HG03558 (cell line): ENCODE measurements at regions not wholly inside any gene's neighbourhood (a gene's known extent, or its start where the extent isn't known, plus 50 kb on each side); places are given as distances from the start of the nearest gene placed in this dataset.

Experiments
- ATAC-seq: cut with Tn5 transposase; IDR thresholded peaks from one replicate; pipeline ENCODE4 v1.9.1; 2021; ENCODE audit warnings: moderate number of reproducible peaks; ENCODE audit not compliant: unreplicated experiment; ENCODE audit errors: extremely low read depth

GRCh38 chr6:151699719-151700118, 107.8 kb upstream of the ESR1 start:
- no peak for ATAC-seq

GRCh38 chr6:151701911-151702562, 105.4 kb upstream of the ESR1 start:
- ATAC-seq = peak; percentile 70

- peak; percentile 9 for ATAC-seq
These were observed 104.4 kb upstream of the ESR1 start for GRCh38 chr6:151702851-151703658.

- no peak for ATAC-seq
These were observed 103.1 kb upstream of the ESR1 start for GRCh38 chr6:151704383-151704782.

DNA sequence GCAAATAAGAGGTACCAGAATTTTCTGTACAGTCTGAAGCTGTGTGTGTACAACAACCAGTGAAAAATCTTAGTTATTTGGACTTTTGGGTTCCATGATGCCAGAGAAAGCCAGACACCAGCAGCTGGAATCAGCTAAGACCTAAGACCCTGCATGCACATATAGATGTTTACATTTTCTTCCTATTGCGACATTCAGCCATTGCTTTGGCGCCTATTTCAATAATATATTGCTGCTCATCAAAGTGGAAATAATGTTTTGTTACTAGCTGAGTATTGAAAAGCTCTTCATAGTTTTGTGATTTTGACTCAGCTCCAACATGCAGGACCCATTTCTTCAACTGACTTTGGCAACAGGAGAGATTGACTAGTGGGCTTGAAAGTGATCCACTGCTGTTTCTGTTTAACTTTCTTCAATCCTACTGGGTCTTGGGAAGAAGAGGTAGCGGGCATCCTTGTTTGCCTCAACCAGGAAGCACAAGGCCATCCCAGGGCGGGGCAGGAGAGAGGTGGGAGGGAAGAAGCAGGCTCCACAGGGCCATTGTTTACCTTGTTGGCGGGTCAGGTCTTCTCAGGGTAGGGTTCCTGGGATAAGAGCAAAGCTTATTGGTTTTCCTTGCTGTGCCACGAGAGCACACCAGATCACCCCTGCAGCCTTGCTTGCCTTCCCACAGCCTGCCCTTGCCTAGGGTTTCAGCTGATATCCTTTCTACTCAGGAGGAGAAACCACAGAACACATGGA, 101.3 kb upstream of the ESR1 start:
- no peak for ATAC-seq

DNA sequence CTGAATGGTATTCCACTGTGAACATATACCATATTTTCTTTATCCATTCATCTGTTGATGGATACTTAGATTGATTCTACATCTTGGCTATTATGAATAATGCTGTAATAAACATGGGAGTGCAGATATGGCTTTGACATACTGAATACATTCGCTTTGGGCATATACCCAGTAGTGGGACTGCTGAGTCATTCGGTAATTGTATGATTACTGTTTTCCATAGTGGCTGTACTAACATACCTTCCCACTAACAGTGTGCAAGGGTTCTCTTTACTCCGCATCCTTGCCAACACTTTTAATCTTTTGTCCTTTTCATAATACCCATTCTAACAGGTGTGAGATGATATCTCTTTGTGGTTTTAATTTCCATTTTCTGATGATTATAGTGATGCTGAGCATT, 98.2 kb upstream of the ESR1 start:
- no peak for ATAC-seq

DNA sequence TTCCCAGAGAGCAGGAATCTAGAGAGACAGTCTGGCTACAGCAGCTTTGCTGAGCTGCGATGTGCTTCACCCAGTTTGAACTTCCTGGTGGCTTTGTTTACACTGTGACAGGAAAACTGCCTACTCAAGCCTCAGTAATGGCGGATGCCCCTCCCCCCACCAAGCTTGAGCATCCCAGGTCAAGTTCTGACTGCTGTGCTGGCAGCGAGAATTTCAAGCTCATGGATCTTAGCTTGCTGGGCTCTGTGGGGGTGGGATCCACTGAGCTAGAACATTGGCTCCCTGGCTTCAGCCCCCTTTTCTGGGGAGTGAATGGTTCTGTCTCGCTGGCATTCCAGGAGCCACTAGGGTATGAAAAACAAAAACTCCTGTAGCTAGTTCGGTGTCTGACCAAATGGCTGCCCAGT, 91.0 kb upstream of the ESR1 start:
- ATAC-seq = no peak

DNA sequence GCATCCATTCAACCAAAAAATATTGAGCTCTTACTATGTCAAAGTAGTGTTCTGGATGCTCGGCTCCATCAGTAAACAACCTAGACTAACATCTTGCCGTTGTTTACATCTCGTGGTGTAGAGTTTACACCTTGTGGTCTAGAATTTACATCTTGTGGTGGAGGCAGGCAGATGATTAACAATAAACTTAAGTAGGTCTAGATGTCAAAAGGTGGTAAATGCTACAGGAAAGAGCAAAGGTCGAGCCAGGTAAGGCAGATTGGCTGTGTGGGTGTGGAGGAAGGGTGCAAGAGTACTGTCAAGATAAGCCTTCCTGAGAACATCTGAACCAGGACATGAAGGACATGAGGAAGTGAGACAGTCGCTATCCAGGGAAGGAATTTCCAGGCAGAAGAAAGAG, 88.4 kb upstream of the ESR1 start:
- no peak for ATAC-seq

DNA sequence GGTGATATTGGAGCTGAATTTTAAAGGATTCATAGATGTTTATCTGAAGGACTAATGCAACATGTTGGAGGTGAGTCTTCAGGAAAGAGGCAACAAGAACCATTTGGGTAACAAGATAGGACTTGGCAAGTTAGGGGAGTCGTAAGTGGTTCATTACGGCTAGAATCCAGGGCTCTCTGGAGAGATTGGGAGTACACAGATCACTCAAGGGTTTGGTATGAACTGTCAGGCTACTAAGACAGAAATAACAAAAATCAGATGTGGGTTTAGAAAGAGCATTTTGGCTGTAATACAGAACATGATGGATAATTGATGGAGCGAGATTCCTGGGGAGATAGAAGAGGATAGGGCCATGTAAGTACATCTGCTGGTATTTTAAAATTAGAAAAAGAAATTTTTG, 86.3 kb upstream of the ESR1 start:
- no peak for ATAC-seq

DNA sequence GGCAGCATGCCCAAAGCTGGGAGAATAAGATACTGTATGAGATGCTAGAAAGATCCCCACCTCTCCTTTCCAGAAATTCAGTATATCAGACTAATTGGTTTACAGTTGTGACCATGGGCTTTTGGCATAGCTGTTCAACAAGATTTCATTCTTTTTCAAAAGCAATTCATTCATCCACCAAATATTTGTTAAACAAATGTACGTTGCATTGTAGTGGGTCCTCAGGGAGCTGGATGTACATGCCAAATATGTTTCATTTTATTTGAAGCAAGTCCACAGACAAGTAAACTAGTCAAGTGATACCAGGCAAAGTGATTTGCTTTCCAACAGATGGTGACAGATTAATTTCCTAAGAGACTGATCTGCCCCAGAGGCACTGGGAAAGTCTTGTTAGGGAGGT, 85.8 kb upstream of the ESR1 start:
- ATAC-seq = no peak

- ATAC-seq = no peak
These were observed 85.1 kb upstream of the ESR1 start for GRCh38 chr6:151722342-151722741.

DNA sequence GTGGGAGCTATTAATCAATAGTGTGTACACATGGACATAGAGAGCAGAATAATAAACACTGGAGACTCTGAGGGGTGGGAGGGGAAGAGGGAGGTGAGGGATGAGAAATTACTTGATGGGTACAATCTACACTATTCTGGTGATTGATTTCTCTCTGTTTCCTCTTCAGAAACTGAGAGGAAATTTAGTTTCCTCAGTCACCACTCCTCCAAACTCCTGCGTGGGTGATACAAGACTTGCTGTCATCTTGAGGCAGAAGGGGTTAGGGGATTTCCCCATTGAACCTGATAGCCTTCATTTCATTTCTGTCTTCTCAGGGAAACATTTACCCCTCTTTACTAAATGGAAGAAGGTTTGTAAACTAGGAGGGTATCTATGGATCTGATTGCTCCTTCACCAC, 84.3 kb upstream of the ESR1 start:
- ATAC-seq = peak; percentile 72

DNA sequence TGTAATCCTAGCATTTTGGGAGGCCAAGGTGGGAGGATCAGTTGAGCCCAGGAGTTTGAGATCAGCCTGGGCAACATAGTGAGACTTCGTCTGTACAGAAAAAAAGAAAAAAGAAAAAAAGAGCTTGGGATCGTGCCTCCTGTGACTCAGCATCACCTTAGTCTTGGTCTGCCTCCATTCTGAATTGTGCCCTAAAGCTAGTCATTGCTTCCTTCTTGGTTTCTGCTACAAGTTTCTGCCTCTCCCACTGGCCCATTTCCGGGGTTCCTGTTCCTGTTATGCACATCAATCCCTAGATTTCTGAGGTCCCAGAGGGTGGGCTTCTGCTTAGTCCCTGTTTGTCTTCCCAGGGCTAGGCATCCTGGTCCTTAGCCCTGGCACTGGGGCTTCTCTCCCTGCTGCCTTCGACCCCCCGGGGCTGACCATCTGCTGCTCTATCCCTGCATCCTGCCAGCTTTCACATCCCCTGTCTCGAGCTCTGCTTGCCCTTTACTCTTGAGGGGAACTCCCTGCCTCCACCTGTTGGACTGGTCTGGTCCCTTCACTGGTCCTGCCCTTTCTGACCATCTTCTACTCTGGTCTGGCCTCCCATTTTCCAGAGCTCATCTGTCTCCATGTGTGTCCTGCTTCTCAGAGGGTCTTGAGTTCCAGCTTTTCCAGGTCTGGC, 77.5 kb upstream of the ESR1 start:
- ATAC-seq = no peak

DNA sequence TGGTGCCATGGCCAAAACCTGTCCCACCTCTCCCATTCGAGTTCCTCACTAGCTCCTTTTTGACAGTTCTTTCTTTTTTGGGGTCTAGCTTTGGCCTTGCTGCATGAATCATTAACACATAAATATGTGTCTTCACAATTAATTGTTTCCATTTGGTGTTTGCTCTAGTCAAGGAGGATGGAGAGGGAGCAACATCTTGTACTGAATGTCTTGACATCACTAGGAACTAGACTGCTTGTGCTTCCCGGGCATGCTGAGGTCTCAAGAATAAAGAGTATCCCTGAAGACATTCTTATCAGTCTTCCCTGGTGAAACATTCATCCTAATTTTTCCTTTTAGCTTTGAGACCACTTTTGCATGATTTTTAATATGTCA, 77.0 kb upstream of the ESR1 start:
- no peak for ATAC-seq

- ATAC-seq = no peak
These were observed 76.2 kb upstream of the ESR1 start for GRCh38 chr6:151731313-151731712.

DNA sequence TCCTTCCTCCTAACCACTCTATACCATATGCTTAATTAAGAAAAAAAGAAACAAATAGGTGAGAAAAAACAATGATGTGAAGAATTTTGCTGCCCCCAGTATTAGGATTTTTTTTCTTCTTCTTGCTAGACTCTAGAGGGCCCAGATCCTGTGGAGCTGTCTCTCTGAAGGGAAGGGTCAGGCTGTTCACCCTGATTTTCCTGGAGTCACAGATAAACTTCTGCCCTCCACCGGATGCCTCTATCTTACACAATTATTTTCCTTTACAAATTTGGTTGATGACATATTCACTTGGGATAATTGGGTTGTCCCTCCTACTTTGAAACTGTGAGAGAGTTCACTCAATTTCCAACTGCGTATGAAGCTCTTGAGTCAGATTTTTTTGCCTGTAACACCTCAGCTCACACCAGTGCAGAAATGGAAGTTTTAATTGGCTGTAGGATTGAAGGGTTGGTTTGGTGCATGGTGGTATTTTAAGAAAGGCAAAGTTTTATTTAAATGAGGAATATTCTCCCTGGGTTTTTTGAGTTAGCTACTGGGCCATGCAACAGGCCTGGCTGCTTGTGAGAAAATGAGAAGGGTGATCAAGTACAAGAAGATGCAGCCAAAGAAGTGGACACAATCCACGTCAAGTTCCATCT, 73.7 kb upstream of the ESR1 start:
- no peak for ATAC-seq

DNA sequence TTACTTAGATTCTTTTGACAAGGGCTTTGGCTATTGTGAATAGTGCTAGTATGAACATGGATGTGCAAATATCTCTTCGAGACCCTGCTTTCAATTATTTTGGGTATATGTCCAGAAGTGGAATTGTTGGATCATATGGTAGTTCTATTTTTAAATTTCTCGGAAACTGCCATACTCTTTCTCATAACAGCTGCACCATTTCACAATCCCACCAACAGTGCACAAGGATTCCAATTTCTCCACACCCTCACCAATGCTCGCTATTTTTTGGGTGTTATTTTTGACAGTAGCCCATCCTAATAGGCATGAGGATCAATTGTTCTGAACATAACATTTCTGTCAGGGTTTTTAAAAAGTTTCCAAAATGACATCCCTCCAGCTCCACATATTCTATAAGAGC, 69.2 kb upstream of the ESR1 start:
- no peak for ATAC-seq

DNA sequence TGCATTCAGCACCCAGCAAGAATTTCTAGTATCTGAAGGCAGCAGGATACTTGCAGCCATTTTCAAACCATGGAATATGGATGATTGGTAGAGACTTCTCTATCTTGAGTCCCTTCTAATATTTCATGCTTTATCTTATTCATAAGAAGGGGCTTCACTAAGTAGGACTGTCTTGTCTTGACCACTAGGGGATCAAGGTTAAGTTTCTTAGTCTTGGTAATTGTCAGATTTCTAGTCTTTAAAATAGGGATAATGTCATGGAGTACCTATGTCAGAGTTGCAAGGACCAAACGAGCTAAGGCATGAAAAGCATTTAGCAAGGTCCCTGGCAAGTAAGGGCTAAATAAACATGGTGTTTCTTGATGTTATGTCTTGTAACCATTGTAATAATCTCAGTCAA, 68.5 kb upstream of the ESR1 start:
- ATAC-seq = no peak

- ATAC-seq = no peak
These were observed 66.7 kb upstream of the ESR1 start for GRCh38 chr6:151740820-151741219.

GRCh38 chr6:151747896-151748295, 59.6 kb upstream of the ESR1 start:
- ATAC-seq = no peak
